Lung microvascular endothelial cell (primary cell): ENCODE measurements at regions not wholly inside any gene's neighbourhood (a gene's known extent, or its start where the extent isn't known, plus 50 kb on each side); places are given as distances from the start of the nearest gene placed in this dataset.
"Not testable (repeated sequence)": the region's sequence is repeated elsewhere in the genome, so short reads cannot be mapped to it uniquely, and the experiment has no call there.

ENCODE experiments used
- DNase-seq, 2 donors: peaks; one replicate each; pipeline versions ENCODE4 v3.0.0 to v3.0.0-alpha.2; 2010; ENCODE audit warnings: low read depth in 2 of 2

GRCh38 chrX:144197057-144197456 is 313.2 kb downstream of the UBE2NL start:
- DNase-seq: not testable (repeated sequence)

- DNase-seq: not testable (repeated sequence)
These were observed 318.9 kb downstream of the UBE2NL start for GRCh38 chrX:144202726-144203125.

GRCh38 chrX:144208360-144209024 is 324.6 kb downstream of the UBE2NL start:
- DNase-seq: not testable (repeated sequence)

GRCh38 chrX:144214651-144215050 is 330.8 kb downstream of the UBE2NL start:
- no peak for DNase-seq

GRCh38 chrX:144219035-144219434 is 335.2 kb downstream of the UBE2NL start:
- no peak for DNase-seq

GRCh38 chrX:144231116-144231785 is 347.4 kb downstream of the UBE2NL start:
- not testable (repeated sequence) for DNase-seq

- DNase-seq: no peak
These were observed 369.5 kb downstream of the UBE2NL start for GRCh38 chrX:144253356-144253755.

- DNase-seq: no peak
These were observed 375.2 kb downstream of the UBE2NL start for GRCh38 chrX:144259054-144259453.

GRCh38 chrX:144265641-144266040 is 381.8 kb downstream of the UBE2NL start:
- DNase-seq: no peak

GRCh38 chrX:144275367-144275766 is 391.5 kb downstream of the UBE2NL start:
- DNase-seq: no peak

- DNase-seq: no peak
These were observed 392.0 kb downstream of the UBE2NL start for GRCh38 chrX:144275843-144276242.

- no peak for DNase-seq
These were observed 409.4 kb downstream of the UBE2NL start for GRCh38 chrX:144293229-144293628.

GRCh38 chrX:144295921-144296320 is 412.1 kb downstream of the UBE2NL start:
- no peak for DNase-seq

GRCh38 chrX:144297221-144297620 is 413.4 kb downstream of the UBE2NL start:
- DNase-seq: no peak

GRCh38 chrX:144327495-144327894 is 443.6 kb downstream of the UBE2NL start:
- DNase-seq: no peak

GRCh38 chrX:144333429-144333828 is 449.6 kb downstream of the UBE2NL start:
- DNase-seq: no peak

GRCh38 chrX:144334577-144334976 is 450.7 kb downstream of the UBE2NL start:
- DNase-seq: no peak

GRCh38 chrX:144335402-144335801 is 451.5 kb downstream of the UBE2NL start:
- DNase-seq: no peak

GRCh38 chrX:144379156-144379555 is 495.3 kb downstream of the UBE2NL start:
- DNase-seq: no peak

GRCh38 chrX:144388738-144389137 is 504.9 kb downstream of the UBE2NL start:
- DNase-seq: no peak
